ENCODE measurements at regions not wholly inside any gene's neighbourhood (a gene's known extent, or its start where the extent isn't known, plus 50 kb on each side); places are given as distances from the start of the nearest gene placed in this dataset.

- no peak for TF ChIP-seq CTCF (IDR thresholded peaks at IDR 0.05)
- no peak overlapping the region for H3K27ac ChIP-seq
- DNase-seq (ENCODE audit: low spot score), result no peak
- H3K4me3 ChIP-seq, result no peak overlapping the region
Observed at GRCh38 chr19:28886708-28887107, 326.2 kb downstream of the UQCRFS1 start.

GRCh38 chr19:28885965-28886364, 327.0 kb downstream of the UQCRFS1 start:
- no peak for TF ChIP-seq CTCF (IDR thresholded peaks at IDR 0.05)
- no peak overlapping the region for H3K27ac ChIP-seq

GRCh38 chr19:28884786-28885476, 328.0 kb downstream of the UQCRFS1 start:
- Histone ChIP-seq H3K4me3 (no peak overlapping the region), H3K27ac (no peak overlapping the region)
- TF ChIP-seq CTCF (IDR thresholded peaks at IDR 0.05), result no peak
- no peak for DNase-seq (ENCODE audit: low spot score)

More at GRCh38 chr19:28885965-28886364, 327.0 kb downstream of the UQCRFS1 start:
- H3K4me3 ChIP-seq, result no peak overlapping the region
- DNase-seq (ENCODE audit: low spot score), result no peak

GRCh38 chr19:28883241-28883693, 329.7 kb downstream of the UQCRFS1 start:
- Histone ChIP-seq H3K4me3 (peak overlapping the region; percentile 41), H3K27ac (no peak overlapping the region)
- no peak for TF ChIP-seq CTCF (IDR thresholded peaks at IDR 0.05)
- DNase-seq (ENCODE audit: low spot score), result no peak

- no peak for TF ChIP-seq CTCF (IDR thresholded peaks at IDR 0.05)
- H3K27ac ChIP-seq, result no peak overlapping the region
- no peak for DNase-seq (ENCODE audit: low spot score)
- no peak overlapping the region for H3K4me3 ChIP-seq
Observed at GRCh38 chr19:28882818-28883217, 330.1 kb downstream of the UQCRFS1 start.

- Histone ChIP-seq H3K4me3 (no peak overlapping the region), H3K27ac (no peak overlapping the region)
- no peak for TF ChIP-seq CTCF (IDR thresholded peaks at IDR 0.05)
- no peak for DNase-seq (ENCODE audit: low spot score)
Observed at GRCh38 chr19:28881616-28882015, 331.3 kb downstream of the UQCRFS1 start.

- no peak for TF ChIP-seq CTCF (IDR thresholded peaks at IDR 0.05)
Observed at GRCh38 chr19:28880735-28881401, 332.1 kb downstream of the UQCRFS1 start.

More at GRCh38 chr19:28880735-28881401, 332.1 kb downstream of the UQCRFS1 start:
- Histone ChIP-seq H3K27ac (no peak overlapping the region), H3K4me3 (no peak overlapping the region)
- no peak for DNase-seq (ENCODE audit: low spot score)

Measured in coronary artery (tissue), 2 donors.